ENCODE measurements at regions not wholly inside any gene's neighbourhood (a gene's known extent, or its start where the extent isn't known, plus 50 kb on each side); places are given as distances from the start of the nearest gene placed in this dataset.

DNA sequence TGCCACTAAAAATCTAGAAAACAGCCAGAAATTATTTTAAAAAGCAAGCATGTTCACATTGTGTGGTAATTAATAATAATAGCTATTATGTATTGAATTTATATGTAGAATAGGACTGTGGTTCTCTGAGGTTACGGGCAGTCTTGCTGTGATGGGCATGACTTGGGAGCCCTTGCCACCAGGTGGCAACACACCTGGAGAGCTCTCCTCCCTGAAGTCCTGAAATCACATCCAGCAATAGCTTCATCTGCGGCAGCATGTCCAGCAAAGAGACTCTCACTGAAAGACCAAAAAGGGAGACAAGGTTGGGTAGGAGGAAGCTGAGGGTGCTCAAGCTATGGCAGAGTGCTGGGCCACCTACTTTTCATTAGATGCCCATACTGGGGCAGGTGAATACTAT, 206.8 kb upstream of the IL12A start:
- no peaks in the 10 kb centered on the region for H3K27me3 ChIP-seq (ENCODE audit: control insufficient read depth, insufficient read depth, low read length)
- peaks cover 2% of the 10 kb centered on the region for H3K4me1 ChIP-seq
- TF ChIP-seq, protein P1, sequence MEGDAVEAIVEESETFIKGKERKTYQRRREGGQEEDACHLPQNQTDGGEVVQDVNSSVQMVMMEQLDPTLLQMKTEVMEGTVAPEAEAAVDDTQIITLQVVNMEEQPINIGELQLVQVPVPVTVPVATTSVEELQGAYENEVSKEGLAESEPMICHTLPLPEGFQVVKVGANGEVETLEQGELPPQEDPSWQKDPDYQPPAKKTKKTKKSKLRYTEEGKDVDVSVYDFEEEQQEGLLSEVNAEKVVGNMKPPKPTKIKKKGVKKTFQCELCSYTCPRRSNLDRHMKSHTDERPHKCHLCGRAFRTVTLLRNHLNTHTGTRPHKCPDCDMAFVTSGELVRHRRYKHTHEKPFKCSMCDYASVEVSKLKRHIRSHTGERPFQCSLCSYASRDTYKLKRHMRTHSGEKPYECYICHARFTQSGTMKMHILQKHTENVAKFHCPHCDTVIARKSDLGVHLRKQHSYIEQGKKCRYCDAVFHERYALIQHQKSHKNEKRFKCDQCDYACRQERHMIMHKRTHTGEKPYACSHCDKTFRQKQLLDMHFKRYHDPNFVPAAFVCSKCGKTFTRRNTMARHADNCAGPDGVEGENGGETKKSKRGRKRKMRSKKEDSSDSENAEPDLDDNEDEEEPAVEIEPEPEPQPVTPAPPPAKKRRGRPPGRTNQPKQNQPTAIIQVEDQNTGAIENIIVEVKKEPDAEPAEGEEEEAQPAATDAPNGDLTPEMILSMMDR (IDR thresholded peaks at IDR 0.05), result peak; percentile 41
- no peaks in the 10 kb centered on the region for H3K79me2 ChIP-seq
- no peaks in the 10 kb centered on the region for H3K9me3 ChIP-seq (ENCODE audit: control insufficient read depth, low read length)
- no peak overlapping the region for H3K27ac ChIP-seq
- H3K9ac ChIP-seq, result no peak overlapping the region
- no peak overlapping the region for H3K4me3 ChIP-seq (ENCODE audit: low read depth, low read length)
- H3K4me2 ChIP-seq (ENCODE audit: low read length), result no peak overlapping the region
- H3K36me3 ChIP-seq (ENCODE audit: control insufficient read depth, insufficient read depth, low read length), result no peaks in the 10 kb centered on the region
- H2AFZ ChIP-seq, result no peak overlapping the region

DNA sequence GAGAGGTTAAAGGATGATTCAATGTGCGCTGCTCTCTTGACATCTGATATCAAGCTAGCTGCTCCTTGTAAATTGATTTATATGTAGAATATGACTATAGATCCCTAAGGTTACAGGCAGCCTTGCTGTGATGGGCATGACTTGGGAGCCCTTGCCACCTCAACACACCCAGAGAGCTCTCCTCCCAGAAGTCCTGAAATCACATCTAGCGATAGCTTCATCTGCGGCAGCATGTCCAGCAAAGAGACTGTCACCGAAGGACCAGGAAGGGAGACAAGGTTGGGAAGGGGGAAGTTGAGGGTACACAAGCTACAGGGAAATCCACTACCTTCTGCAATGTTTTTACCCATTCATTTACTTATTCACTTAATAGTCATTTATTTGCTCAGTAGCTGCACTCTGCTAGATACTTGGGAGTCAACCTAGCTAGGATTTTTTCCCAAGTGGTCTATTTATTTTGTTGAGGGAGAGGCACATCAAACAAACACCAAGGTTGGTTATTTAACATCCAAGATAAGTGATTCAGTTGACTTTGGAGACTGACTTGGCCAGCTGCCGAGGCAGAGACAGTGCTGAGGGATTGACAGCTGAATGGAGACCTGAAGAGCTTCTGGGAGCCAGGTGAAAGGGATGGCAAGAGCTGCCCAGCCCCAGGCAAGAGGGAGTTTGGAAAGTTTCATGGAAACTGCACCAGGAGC, 205.8 kb upstream of the IL12A start:
- Histone ChIP-seq H2AFZ (no peak overlapping the region), H3K27ac (no peak overlapping the region), H3K27me3 (ENCODE audit: control insufficient read depth, insufficient read depth, low read length) (no peaks in the 10 kb centered on the region), H3K9me3 (ENCODE audit: control insufficient read depth, low read length) (no peaks in the 10 kb centered on the region), H3K4me1 (peaks cover 9% of the 10 kb centered on the region), H3K4me3 (ENCODE audit: low read depth, low read length) (no peak overlapping the region), H3K36me3 (ENCODE audit: control insufficient read depth, insufficient read depth, low read length) (no peaks in the 10 kb centered on the region), H3K79me2 (no peaks in the 10 kb centered on the region), H3K9ac (no peak overlapping the region), H3K4me2 (ENCODE audit: low read length) (no peak overlapping the region)
- TF ChIP-seq, protein P1 (IDR thresholded peaks at IDR 0.05), result no peak

- Histone ChIP-seq H3K4me3 (ENCODE audit: low read depth, low read length) (no peak overlapping the region), H3K4me2 (ENCODE audit: low read length) (no peak overlapping the region), H3K79me2 (no peaks in the 10 kb centered on the region), H2AFZ (no peak overlapping the region), H3K9ac (no peak overlapping the region), H3K9me3 (ENCODE audit: control insufficient read depth, low read length) (no peaks in the 10 kb centered on the region), H3K36me3 (ENCODE audit: control insufficient read depth, insufficient read depth, low read length) (no peaks in the 10 kb centered on the region), H3K27me3 (ENCODE audit: control insufficient read depth, insufficient read depth, low read length) (no peaks in the 10 kb centered on the region), H3K27ac (no peak overlapping the region), H3K4me1 (peaks cover 15% of the 10 kb centered on the region)
- TF ChIP-seq, protein P1 (IDR thresholded peaks at IDR 0.05), result no peak
These were observed 204.6 kb upstream of the IL12A start for GRCh38 chr3:159783780-159784742.

GRCh38 chr3:159785273-159785708, 203.3 kb upstream of the IL12A start:
- Histone ChIP-seq H3K36me3 (ENCODE audit: control insufficient read depth, insufficient read depth, low read length) (no peaks in the 10 kb centered on the region), H3K27me3 (ENCODE audit: control insufficient read depth, insufficient read depth, low read length) (no peaks in the 10 kb centered on the region), H3K9ac (no peak overlapping the region), H3K4me1 (peaks cover 15% of the 10 kb centered on the region), H3K4me3 (ENCODE audit: low read depth, low read length) (no peak overlapping the region), H2AFZ (no peak overlapping the region), H3K79me2 (no peaks in the 10 kb centered on the region), H3K27ac (no peak overlapping the region), H3K4me2 (ENCODE audit: low read length) (no peak overlapping the region), H3K9me3 (ENCODE audit: control insufficient read depth, low read length) (no peaks in the 10 kb centered on the region)
- TF ChIP-seq, protein P1 (IDR thresholded peaks at IDR 0.05), result no peak

All from parathyroid adenoma (tissue), 2 donors.